Gastrocnemius medialis (tissue), 4 donors: ENCODE measurements at regions not wholly inside any gene's neighbourhood (a gene's known extent, or its start where the extent isn't known, plus 50 kb on each side); places are given as distances from the start of the nearest gene placed in this dataset.

Source experiments
- ATAC-seq, 2 donors: fragments of 150-250 bp; one replicate each; pipeline ENCODE4 v1.9.1; 2016
- DNase-seq, 2 donors: peaks; one replicate each; pipeline ENCODE4 v3.0.0-alpha.2; 2019
- H3K27ac ChIP-seq, 4 donors: fragments of 200-600 bp; sonication (generic); 1 replicate in 1 of 4; 2 replicates in 3 of 4; pipeline ENCODE4 v1.5.1; 2016 to 2018; ENCODE audit warnings: mild to moderate bottlenecking in 2 of 4, moderate library complexity in 1 of 4
- H3K27me3 ChIP-seq, 3 donors: fragments of 200-600 bp; sonication (generic) in 2 of 3; 1 replicate in 1 of 3; 2 replicates in 2 of 3; pipeline versions ENCODE4 v1.5.1 to v1.6.0; 2016 to 2019; ENCODE audit warnings: mild to moderate bottlenecking in 1 of 3, moderate library complexity in 1 of 3
- H3K36me3 ChIP-seq, 2 donors: fragments of 200-600 bp; sonication (generic) in 1 of 2; one replicate each; pipeline ENCODE4 v1.5.1; 2017 to 2018
- H3K4me1 ChIP-seq, 2 donors: fragments of 200-600 bp; sonication (generic) in 1 of 2; one replicate each; pipeline ENCODE4 v1.5.1; 2016 to 2017; ENCODE audit warnings: mild to moderate bottlenecking in 2 of 2
- H3K4me3 ChIP-seq, 4 donors: fragments of 200-600 bp; sonication (generic) in 3 of 4; 1 replicate in 1 of 4; 2 replicates in 3 of 4; pipeline ENCODE4 v1.5.1; 2016 to 2019; ENCODE audit warnings: mild to moderate bottlenecking in 2 of 4
- H3K9me3 ChIP-seq, 3 donors: fragments of 200-600 bp; sonication (generic) in 2 of 3; 1 replicate in 1 of 3; 2 replicates in 2 of 3; pipeline ENCODE4 v1.5.1; 2016 to 2019
- POLR2A ChIP-seq, 2 donors: fragments of 450-650 bp; IDR thresholded peaks; one replicate each; pipeline ENCODE4 v1.6.1; 2017; ENCODE audit warnings: antibody characterized with exemption in 2 of 2, mild to moderate bottlenecking in 2 of 2, moderate library complexity in 2 of 2
- in situ Hi-C, 4 donors: fragments of 200-750 bp; cut with MboI; loops; one replicate each; pipeline versions ENCODE4 v1.15.0 to v1.8.0; 2017; ENCODE audit warnings: low sequenced_read_pairs in 4 of 4
- intact Hi-C: fragments of 100-400 bp; cut with DNase I; formaldehyde crosslinking; loops from one replicate; pipeline ENCODE4 v1.15.1; 2023; ENCODE audit warnings: low total_unique reads
- TF ChIP-seq, protein P1 (sequence below), 5 experiments: fragments of 450-650 bp in 3 of 5; fragments of 200-600 bp in 2 of 5; sonication (generic) in 2 of 5; IDR thresholded peaks in 4 of 5; conservative IDR thresholded peaks in 1 of 5; 1 replicate in 4 of 5; 2 replicates in 1 of 5; pipeline ENCODE4 v1.5.1; 2016 to 2019; ENCODE audit warnings: antibody characterized with exemption in 5 of 5, mild to moderate bottlenecking in 3 of 5, moderate library complexity in 3 of 5

DNA sequence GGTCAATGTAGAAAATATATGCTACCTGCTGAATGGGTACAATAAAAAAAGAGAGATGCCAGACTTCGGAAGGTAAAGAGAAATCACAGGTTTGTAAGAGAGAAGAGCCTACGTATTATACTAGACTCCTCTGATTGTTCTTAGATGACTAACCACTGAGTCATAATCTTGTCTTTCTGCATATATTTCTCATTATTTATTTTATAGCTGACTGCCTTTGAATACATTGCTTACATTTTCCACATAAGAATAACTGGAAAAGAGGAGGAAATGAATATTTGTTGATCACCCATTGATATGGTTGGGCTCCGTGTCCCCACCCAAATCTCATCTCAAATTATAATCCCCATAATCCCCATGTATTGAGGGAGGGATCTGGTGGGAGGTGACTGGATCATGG, 90.3 kb upstream of the RAB27B start:
- TF ChIP-seq, protein P1, sequence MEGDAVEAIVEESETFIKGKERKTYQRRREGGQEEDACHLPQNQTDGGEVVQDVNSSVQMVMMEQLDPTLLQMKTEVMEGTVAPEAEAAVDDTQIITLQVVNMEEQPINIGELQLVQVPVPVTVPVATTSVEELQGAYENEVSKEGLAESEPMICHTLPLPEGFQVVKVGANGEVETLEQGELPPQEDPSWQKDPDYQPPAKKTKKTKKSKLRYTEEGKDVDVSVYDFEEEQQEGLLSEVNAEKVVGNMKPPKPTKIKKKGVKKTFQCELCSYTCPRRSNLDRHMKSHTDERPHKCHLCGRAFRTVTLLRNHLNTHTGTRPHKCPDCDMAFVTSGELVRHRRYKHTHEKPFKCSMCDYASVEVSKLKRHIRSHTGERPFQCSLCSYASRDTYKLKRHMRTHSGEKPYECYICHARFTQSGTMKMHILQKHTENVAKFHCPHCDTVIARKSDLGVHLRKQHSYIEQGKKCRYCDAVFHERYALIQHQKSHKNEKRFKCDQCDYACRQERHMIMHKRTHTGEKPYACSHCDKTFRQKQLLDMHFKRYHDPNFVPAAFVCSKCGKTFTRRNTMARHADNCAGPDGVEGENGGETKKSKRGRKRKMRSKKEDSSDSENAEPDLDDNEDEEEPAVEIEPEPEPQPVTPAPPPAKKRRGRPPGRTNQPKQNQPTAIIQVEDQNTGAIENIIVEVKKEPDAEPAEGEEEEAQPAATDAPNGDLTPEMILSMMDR (IDR thresholded peaks at IDR 0.05 in 4 of 5, conservative IDR thresholded peaks at IDR 0.05 in 1 of 5), result no peak
- TF ChIP-seq POLR2A (IDR thresholded peaks at IDR 0.05), result no peak
- H3K36me3 ChIP-seq, result no peaks in the 10 kb centered on the region
- H3K4me3 ChIP-seq, result no peak overlapping the region
- no peak for ATAC-seq
- no peak for DNase-seq
- no peaks in the 10 kb centered on the region for H3K9me3 ChIP-seq
- intact Hi-C loops, result no loop called here
- no peaks in the 10 kb centered on the region for H3K4me1 ChIP-seq
- in situ Hi-C loops, result no loop called here
- H3K27me3 ChIP-seq, result no peaks in the 10 kb centered on the region
- H3K27ac ChIP-seq, result no peak overlapping the region

DNA sequence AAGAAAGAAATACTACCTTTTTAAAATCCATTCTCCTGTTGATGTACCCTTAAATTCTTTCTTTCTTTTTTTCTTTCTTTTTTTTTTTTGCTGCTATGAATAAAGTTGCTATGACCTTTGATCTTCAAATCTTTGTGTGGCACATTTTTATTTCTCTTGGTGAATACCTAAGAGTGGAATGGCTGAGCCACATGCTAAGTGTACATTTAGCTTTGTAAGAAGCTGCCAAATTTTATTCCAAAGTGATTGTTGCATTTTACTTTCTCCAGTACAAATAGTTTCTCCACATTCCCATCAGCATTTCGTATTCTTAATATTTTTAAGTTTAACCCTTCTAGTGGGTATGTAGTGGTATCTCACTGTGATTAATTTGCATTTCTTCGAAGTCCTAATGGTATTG, 88.8 kb upstream of the RAB27B start:
- DNase-seq, result no peak
- H3K4me1 ChIP-seq, result no peaks in the 10 kb centered on the region
- intact Hi-C loops (no loop called here), in situ Hi-C loops (no loop called here)
- no peaks in the 10 kb centered on the region for H3K9me3 ChIP-seq
- no peak overlapping the region for H3K4me3 ChIP-seq
- TF ChIP-seq POLR2A (IDR thresholded peaks at IDR 0.05), result no peak
- TF ChIP-seq, protein P1 (IDR thresholded peaks at IDR 0.05 in 4 of 5, conservative IDR thresholded peaks at IDR 0.05 in 1 of 5), result no peak
- H3K36me3 ChIP-seq, result no peaks in the 10 kb centered on the region
- no peaks in the 10 kb centered on the region for H3K27me3 ChIP-seq
- no peak for ATAC-seq
- no peak overlapping the region for H3K27ac ChIP-seq

DNA sequence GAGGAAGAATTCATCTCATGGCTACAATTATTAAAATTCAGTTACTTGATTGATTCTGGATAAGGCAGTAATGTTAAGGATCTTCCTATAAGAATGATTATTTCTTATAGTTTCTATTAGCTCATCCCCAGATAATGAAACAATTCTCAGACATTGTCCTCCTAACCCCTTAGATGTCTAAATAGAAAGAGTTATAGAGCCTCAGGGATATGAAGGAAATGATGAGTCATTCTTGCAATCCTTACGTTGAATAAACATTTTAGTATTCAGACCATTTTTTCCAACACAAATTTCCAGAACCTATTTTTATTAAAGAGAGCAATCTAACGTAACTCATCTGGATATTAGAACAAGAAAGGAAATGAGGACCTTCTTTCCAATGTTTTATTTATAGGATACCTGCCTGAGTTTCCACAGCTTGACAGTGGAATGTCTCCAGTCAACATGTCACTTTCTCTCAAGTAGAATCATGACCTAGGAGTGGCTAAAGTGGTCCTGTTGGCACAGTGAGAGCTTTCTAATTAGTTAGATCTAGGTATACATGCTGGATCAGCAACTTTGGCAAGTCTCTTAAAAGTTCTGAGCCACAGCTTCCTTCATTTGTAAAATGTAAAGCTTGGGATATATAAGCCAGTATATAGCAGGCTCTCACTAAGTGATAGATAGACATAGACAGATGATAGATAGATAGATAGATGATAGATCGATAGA, 88.0 kb upstream of the RAB27B start:
- H3K27me3 ChIP-seq, result no peaks in the 10 kb centered on the region
- no peak overlapping the region for H3K27ac ChIP-seq
- intact Hi-C loops (no loop called here), in situ Hi-C loops (no loop called here)
- no peaks in the 10 kb centered on the region for H3K4me1 ChIP-seq
- H3K36me3 ChIP-seq, result no peaks in the 10 kb centered on the region
- TF ChIP-seq, protein P1 (IDR thresholded peaks at IDR 0.05 in 4 of 5, conservative IDR thresholded peaks at IDR 0.05 in 1 of 5), result no peak
- TF ChIP-seq POLR2A (IDR thresholded peaks at IDR 0.05), result no peak
- ATAC-seq (no peak), DNase-seq (no peak)
- no peaks in the 10 kb centered on the region for H3K9me3 ChIP-seq
- no peak overlapping the region for H3K4me3 ChIP-seq

DNA sequence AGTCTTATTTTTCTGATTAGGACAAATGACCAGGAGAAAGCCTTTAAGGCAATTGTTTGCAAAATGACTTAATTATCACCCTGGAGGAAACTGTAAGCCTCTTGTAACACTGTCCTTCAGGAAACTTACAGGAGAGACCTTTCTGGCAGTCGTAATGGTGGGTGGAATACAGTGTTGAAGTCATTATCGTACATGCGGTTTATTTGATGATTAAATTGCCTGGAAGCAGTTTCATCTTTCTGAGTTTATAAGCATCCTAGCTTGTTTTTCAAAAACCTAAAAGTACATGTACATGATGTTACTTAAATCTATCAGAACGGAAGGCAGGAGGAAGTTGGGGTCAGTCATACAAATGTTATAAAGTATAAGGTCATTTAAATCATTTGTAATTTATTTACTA, 86.2 kb upstream of the RAB27B start:
- intact Hi-C loops, result no loop called here
- TF ChIP-seq, protein P1 (IDR thresholded peaks at IDR 0.05 in 4 of 5, conservative IDR thresholded peaks at IDR 0.05 in 1 of 5), result no peak
- TF ChIP-seq POLR2A (IDR thresholded peaks at IDR 0.05), result no peak
- Histone ChIP-seq H3K4me3 (no peak overlapping the region), H3K27me3 (no peaks in the 10 kb centered on the region), H3K36me3 (no peaks in the 10 kb centered on the region), H3K27ac (no peak overlapping the region), H3K9me3 (no peaks in the 10 kb centered on the region), H3K4me1 (no peaks in the 10 kb centered on the region)
- ATAC-seq (no peak), DNase-seq (no peak)
- in situ Hi-C loops, result no loop called here
